Epithelial cell of esophagus (primary cell): ENCODE measurements at regions not wholly inside any gene's neighbourhood (a gene's known extent, or its start where the extent isn't known, plus 50 kb on each side); places are given as distances from the start of the nearest gene placed in this dataset.

ENCODE experiments used
- DNase-seq: peaks from one replicate; pipeline ENCODE4 v3.0.0; 2010; ENCODE audit warnings: low read depth
- H3K4me3 ChIP-seq: 2 replicates; pipeline ENCODE4 v1.5.1; 2011; ENCODE audit warnings: mild to moderate bottlenecking, low read length, control low read depth
- TF ChIP-seq, protein P1 (sequence below): IDR thresholded peaks from 2 replicates; pipeline ENCODE4 v1.5.1; 2011; ENCODE audit warnings: low read depth, mild to moderate bottlenecking, low read length, control low read depth, inconsistent platforms; ENCODE audit not compliant: insufficient read depth; ENCODE audit errors: missing control alignments

GRCh38 chr13:60745343-60745742, 348.3 kb downstream of the TDRD3 start:
- TF ChIP-seq, protein P1, sequence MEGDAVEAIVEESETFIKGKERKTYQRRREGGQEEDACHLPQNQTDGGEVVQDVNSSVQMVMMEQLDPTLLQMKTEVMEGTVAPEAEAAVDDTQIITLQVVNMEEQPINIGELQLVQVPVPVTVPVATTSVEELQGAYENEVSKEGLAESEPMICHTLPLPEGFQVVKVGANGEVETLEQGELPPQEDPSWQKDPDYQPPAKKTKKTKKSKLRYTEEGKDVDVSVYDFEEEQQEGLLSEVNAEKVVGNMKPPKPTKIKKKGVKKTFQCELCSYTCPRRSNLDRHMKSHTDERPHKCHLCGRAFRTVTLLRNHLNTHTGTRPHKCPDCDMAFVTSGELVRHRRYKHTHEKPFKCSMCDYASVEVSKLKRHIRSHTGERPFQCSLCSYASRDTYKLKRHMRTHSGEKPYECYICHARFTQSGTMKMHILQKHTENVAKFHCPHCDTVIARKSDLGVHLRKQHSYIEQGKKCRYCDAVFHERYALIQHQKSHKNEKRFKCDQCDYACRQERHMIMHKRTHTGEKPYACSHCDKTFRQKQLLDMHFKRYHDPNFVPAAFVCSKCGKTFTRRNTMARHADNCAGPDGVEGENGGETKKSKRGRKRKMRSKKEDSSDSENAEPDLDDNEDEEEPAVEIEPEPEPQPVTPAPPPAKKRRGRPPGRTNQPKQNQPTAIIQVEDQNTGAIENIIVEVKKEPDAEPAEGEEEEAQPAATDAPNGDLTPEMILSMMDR: no peak
- DNase-seq: no peak
- H3K4me3 ChIP-seq: no peak overlapping the region

DNA sequence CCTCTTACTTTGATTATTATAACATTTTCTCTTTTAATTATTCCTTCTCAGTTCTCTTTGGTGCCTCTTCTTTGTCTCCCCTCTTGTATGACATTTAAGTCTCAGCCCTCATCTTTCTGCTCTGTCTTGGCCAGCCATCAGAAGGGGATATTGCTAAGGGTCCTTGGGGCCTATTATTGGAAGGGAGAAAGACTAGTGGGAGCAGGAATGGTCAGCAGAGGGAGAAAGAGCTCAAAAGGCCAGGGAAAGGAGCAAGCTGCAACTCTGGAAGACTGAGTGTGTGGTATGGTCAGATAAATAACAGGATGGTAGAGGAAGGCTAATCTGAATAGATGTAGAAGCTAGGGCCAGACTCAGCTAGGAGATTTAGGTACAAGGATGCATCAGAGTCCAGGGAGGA, 336.9 kb downstream of the TDRD3 start:
- TF ChIP-seq, protein P1: no peak
- no peak overlapping the region for H3K4me3 ChIP-seq
- no peak for DNase-seq

- TF ChIP-seq, protein P1: no peak
- no peak overlapping the region for H3K4me3 ChIP-seq
- peak; percentile 5 for DNase-seq
These were observed 330.1 kb downstream of the TDRD3 start for GRCh38 chr13:60727140-60727539.

- no peak for DNase-seq
- no peak overlapping the region for H3K4me3 ChIP-seq
- TF ChIP-seq, protein P1: no peak
These were observed 324.0 kb downstream of the TDRD3 start for GRCh38 chr13:60721063-60721462.

GRCh38 chr13:60720590-60720989, 323.6 kb downstream of the TDRD3 start:
- DNase-seq: no peak
- H3K4me3 ChIP-seq: no peak overlapping the region
- TF ChIP-seq, protein P1: no peak

- TF ChIP-seq, protein P1: no peak
- no peak for DNase-seq
- H3K4me3 ChIP-seq: no peak overlapping the region
These were observed 319.3 kb downstream of the TDRD3 start for GRCh38 chr13:60716313-60716712.

- DNase-seq: no peak
- no peak overlapping the region for H3K4me3 ChIP-seq
- TF ChIP-seq, protein P1: no peak
These were observed 310.9 kb downstream of the TDRD3 start for GRCh38 chr13:60707878-60708277.
